Glutamatergic neuron (in vitro differentiated cells): ENCODE measurements at regions not wholly inside any gene's neighbourhood (a gene's known extent, or its start where the extent isn't known, plus 50 kb on each side); places are given as distances from the start of the nearest gene placed in this dataset.

Experiments used
- DNase-seq: peaks from one replicate; pipeline ENCODE4 v3.0.0; 2022
- H3K27ac Mint-ChIP-seq: one replicate; pipeline ENCODE4 v1.8.0; 2020; ENCODE audit warnings: mild to moderate bottlenecking, mixed read lengths, inconsistent platforms; ENCODE audit not compliant: unreplicated experiment
- H3K27me3 Mint-ChIP-seq: one replicate; pipeline ENCODE4 v1.8.0; 2020; ENCODE audit warnings: mild to moderate bottlenecking, moderate library complexity, mixed read lengths, inconsistent platforms; ENCODE audit not compliant: unreplicated experiment
- H3K36me3 Mint-ChIP-seq: one replicate; pipeline ENCODE4 v1.8.0; 2020; ENCODE audit warnings: mild to moderate bottlenecking, mixed read lengths, inconsistent platforms; ENCODE audit not compliant: unreplicated experiment
- H3K4me1 Mint-ChIP-seq: one replicate; pipeline ENCODE4 v1.8.0; 2020; ENCODE audit warnings: mild to moderate bottlenecking, low read depth, mixed read lengths, inconsistent platforms; ENCODE audit not compliant: unreplicated experiment
- H3K4me3 Mint-ChIP-seq: one replicate; pipeline ENCODE4 v1.8.0; 2020; ENCODE audit warnings: mild to moderate bottlenecking, mixed read lengths, inconsistent platforms; ENCODE audit not compliant: unreplicated experiment
- H3K9me3 Mint-ChIP-seq: one replicate; pipeline ENCODE4 v1.8.0; 2020; ENCODE audit warnings: mild to moderate bottlenecking, moderate library complexity, mixed read lengths, inconsistent platforms; ENCODE audit not compliant: unreplicated experiment
- CTCF ChIP-seq: fragments of 200-600 bp; sonication (generic); IDR thresholded peaks from one replicate; pipeline ENCODE4 v1.5.0; 2021; ENCODE audit not compliant: partially characterized antibody, unreplicated experiment

- Mint-ChIP-seq H3K36me3 (no peaks in the 10 kb centered on the region), H3K4me3 (no peak overlapping the region), H3K27me3 (no peaks in the 10 kb centered on the region), H3K4me1 (no peaks in the 10 kb centered on the region), H3K27ac (no peak overlapping the region), H3K9me3 (no peaks in the 10 kb centered on the region)
- no peak for TF ChIP-seq CTCF
- no peak for DNase-seq
These were observed 104.9 kb upstream of the PTGFR start for GRCh38 chr1:78385744-78386462.

DNA sequence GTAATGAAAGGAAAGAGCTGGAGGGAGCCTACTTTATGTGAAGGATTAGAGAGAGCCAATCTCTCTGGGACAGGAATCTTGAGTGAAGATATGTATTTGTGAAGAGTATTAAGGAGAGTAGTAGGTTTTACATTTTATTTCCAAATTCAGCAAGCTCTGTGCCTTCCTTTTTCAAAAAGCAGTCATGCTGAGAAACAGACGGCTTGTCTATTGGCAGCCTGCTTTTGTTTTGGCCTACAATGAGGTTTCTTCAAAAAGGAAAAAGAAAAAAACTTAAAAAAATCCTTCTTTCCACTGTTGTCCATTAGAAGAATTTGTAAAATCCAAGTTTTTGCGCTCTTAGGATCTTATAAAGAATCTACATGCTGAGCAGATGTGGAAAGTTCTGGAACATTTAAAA, 103.6 kb upstream of the PTGFR start:
- no peaks in the 10 kb centered on the region for H3K27me3 Mint-ChIP-seq
- H3K4me3 Mint-ChIP-seq = no peak overlapping the region
- H3K27ac Mint-ChIP-seq = no peak overlapping the region
- DNase-seq = no peak
- no peaks in the 10 kb centered on the region for H3K4me1 Mint-ChIP-seq
- no peak for TF ChIP-seq CTCF
- H3K9me3 Mint-ChIP-seq = no peaks in the 10 kb centered on the region
- H3K36me3 Mint-ChIP-seq = no peaks in the 10 kb centered on the region

GRCh38 chr1:78387871-78388270, 102.9 kb upstream of the PTGFR start:
- H3K36me3 Mint-ChIP-seq = no peaks in the 10 kb centered on the region
- no peak overlapping the region for H3K27ac Mint-ChIP-seq
- H3K27me3 Mint-ChIP-seq = no peaks in the 10 kb centered on the region
- no peak for TF ChIP-seq CTCF
- no peak overlapping the region for H3K4me3 Mint-ChIP-seq
- no peaks in the 10 kb centered on the region for H3K4me1 Mint-ChIP-seq
- no peak for DNase-seq
- H3K9me3 Mint-ChIP-seq = no peaks in the 10 kb centered on the region

DNA sequence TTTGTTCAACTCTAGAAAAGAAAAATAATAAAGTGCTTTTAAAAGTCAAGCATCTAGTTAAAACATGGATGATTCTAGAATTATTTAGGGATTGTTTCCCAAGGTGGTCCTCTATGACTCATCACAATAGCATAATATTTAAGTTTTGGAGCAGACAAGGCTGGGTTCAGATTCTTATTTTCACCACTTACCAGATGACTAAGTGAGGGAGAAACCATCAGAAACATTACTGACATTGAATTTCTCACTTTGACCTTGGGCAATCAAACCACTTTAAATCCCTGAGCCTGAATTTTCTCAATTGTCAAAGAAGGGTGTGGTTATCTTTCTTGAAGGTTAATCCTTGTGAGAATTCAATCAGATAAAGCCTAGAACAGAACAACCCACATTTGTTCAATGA, 102.5 kb upstream of the PTGFR start:
- TF ChIP-seq CTCF = no peak
- Mint-ChIP-seq H3K9me3 (no peaks in the 10 kb centered on the region), H3K36me3 (no peaks in the 10 kb centered on the region), H3K4me3 (no peak overlapping the region), H3K4me1 (no peaks in the 10 kb centered on the region), H3K27ac (no peak overlapping the region), H3K27me3 (no peaks in the 10 kb centered on the region)
- no peak for DNase-seq

DNA sequence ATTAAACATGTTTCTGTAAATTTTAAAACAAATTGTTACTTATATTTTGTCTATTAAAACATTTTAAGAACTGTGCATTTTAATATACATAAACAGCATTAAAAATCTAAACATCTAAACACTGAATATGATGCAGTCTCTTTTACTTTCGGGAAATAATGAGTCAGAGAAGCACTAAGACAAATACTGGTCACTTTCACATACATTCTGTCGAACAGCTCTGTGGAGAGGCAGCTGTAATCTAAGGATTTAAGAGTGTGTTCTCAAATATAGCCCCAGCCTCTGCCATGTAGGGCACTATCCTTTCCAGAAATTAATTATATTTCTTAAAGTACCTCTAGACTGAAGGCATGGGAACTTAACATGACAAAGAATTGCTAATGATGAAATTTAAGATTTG, 89.6 kb upstream of the PTGFR start:
- Mint-ChIP-seq H3K27ac (no peak overlapping the region), H3K4me3 (no peak overlapping the region), H3K4me1 (peaks cover 7% of the 10 kb centered on the region), H3K27me3 (no peaks in the 10 kb centered on the region), H3K9me3 (no peaks in the 10 kb centered on the region), H3K36me3 (no peaks in the 10 kb centered on the region)
- DNase-seq = no peak
- TF ChIP-seq CTCF = no peak
